GM12878 (cell line): ENCODE measurements at regions not wholly inside any gene's neighbourhood (a gene's known extent, or its start where the extent isn't known, plus 50 kb on each side); places are given as distances from the start of the nearest gene placed in this dataset.

ENCODE experiments used
- CEBPB ChIP-seq, 2 experiments: fragments of 150-350 bp in 1 of 2; IDR thresholded peaks; 2 replicates each; pipeline ENCODE4 v1.6.1; 2012 to 2014; ENCODE audit warnings: low read depth in 2 of 2, low read length in 2 of 2, borderline replicate concordance in 1 of 2, inconsistent platforms in 1 of 2
- CEBPZ ChIP-seq: fragments of 150-350 bp; IDR thresholded peaks from 2 replicates; pipeline ENCODE4 v1.6.1; 2016; ENCODE audit warnings: low read depth, low read length
- CHD4 ChIP-seq: fragments of 200-600 bp; sonication (generic); IDR thresholded peaks from 2 replicates; pipeline ENCODE4 v1.6.1; 2016; ENCODE audit warnings: mild to moderate bottlenecking
- CREM ChIP-seq: IDR thresholded peaks from 2 replicates; pipeline ENCODE4 v1.6.1; 2014; ENCODE audit warnings: antibody characterized with exemption, low read depth
- E2F8 ChIP-seq: fragments of 450-650 bp; IDR thresholded peaks from 2 replicates; pipeline ENCODE4 v1.6.1; 2018; ENCODE audit warnings: mild to moderate bottlenecking, low read depth, moderate library complexity; ENCODE audit not compliant: partially characterized antibody
- EGR1 ChIP-seq, 2 experiments: IDR thresholded peaks; 1 replicate in 1 of 2; 2 replicates in 1 of 2; pipeline ENCODE4 v1.6.1; 2011 to 2012; ENCODE audit warnings: low read depth in 2 of 2, low read length in 2 of 2, borderline replicate concordance in 1 of 2, mild to moderate bottlenecking in 1 of 2, moderate library complexity in 1 of 2
- ELK1 ChIP-seq: IDR thresholded peaks from 2 replicates; pipeline ENCODE4 v1.6.1; 2012; ENCODE audit warnings: low read depth, low read length, improper control_type of control experiment
- IRF4 ChIP-seq: IDR thresholded peaks from 2 replicates; pipeline ENCODE4 v1.6.1; 2011; ENCODE audit warnings: low read depth, low read length
- JUND ChIP-seq: IDR thresholded peaks from 2 replicates; pipeline ENCODE4 v1.6.1; 2012; ENCODE audit warnings: low read depth, mild to moderate bottlenecking, low read length, improper control_type of control experiment, moderate library complexity
- POU2F2 ChIP-seq: IDR thresholded peaks from 3 replicates; pipeline ENCODE4 v1.6.1; 2011; ENCODE audit warnings: low read depth, mild to moderate bottlenecking, low read length, borderline replicate concordance
- RFX5 ChIP-seq: IDR thresholded peaks from 2 replicates; pipeline ENCODE4 v1.6.1; 2011; ENCODE audit warnings: low read depth, low read length, improper control_type of control experiment
- SIX5 ChIP-seq: IDR thresholded peaks from 2 replicates; pipeline ENCODE4 v1.6.1; 2011; ENCODE audit warnings: mild to moderate bottlenecking, low read depth, low read length, moderate library complexity; ENCODE audit not compliant: severe bottlenecking
- SMARCA5 ChIP-seq: fragments of 450-650 bp; IDR thresholded peaks from 2 replicates; pipeline ENCODE4 v1.6.1; 2017; ENCODE audit warnings: mild to moderate bottlenecking
- SREBF2 ChIP-seq: IDR thresholded peaks from 2 replicates; pipeline ENCODE4 v1.6.1; 2012; ENCODE audit warnings: mild to moderate bottlenecking, low read length
- STAT3 ChIP-seq: IDR thresholded peaks from 2 replicates; pipeline ENCODE4 v1.6.1; 2011; ENCODE audit warnings: low read depth, low read length, improper control_type of control experiment
- TAF1 ChIP-seq: IDR thresholded peaks from 2 replicates; pipeline ENCODE4 v1.6.1; 2011; ENCODE audit warnings: mild to moderate bottlenecking, low read depth, low read length, borderline replicate concordance
- TARDBP ChIP-seq: IDR thresholded peaks from 2 replicates; pipeline ENCODE4 v1.6.1; 2016; ENCODE audit warnings: borderline replicate concordance
- TCF3 ChIP-seq: IDR thresholded peaks from 2 replicates; pipeline ENCODE4 v1.6.1; 2012; ENCODE audit warnings: low read depth, mild to moderate bottlenecking, low read length, borderline replicate concordance; ENCODE audit not compliant: insufficient read depth
- USF1 ChIP-seq: IDR thresholded peaks from 2 replicates; pipeline ENCODE4 v1.6.1; 2011; ENCODE audit warnings: borderline replicate concordance, low read depth, mild to moderate bottlenecking, moderate library complexity, mixed read lengths, low read length; ENCODE audit not compliant: insufficient read depth; ENCODE audit errors: extremely low read length
- WRNIP1 ChIP-seq: IDR thresholded peaks from 2 replicates; pipeline ENCODE4 v1.6.1; 2011; ENCODE audit warnings: low read depth, low read length, improper control_type of control experiment, borderline replicate concordance
- YY1 ChIP-seq: IDR thresholded peaks from 2 replicates; pipeline ENCODE4 v1.6.1; 2011; ENCODE audit warnings: low read depth, mild to moderate bottlenecking, low read length
- ZNF207 ChIP-seq: fragments of 450-650 bp; IDR thresholded peaks from 2 replicates; pipeline ENCODE4 v1.6.1; 2014; ENCODE audit warnings: antibody characterized with exemption, mild to moderate bottlenecking, borderline replicate concordance
- ZNF217 ChIP-seq: fragments of 450-650 bp; IDR thresholded peaks from 2 replicates; pipeline ENCODE4 v1.6.1; 2017; ENCODE audit warnings: antibody characterized with exemption, mild to moderate bottlenecking

DNA sequence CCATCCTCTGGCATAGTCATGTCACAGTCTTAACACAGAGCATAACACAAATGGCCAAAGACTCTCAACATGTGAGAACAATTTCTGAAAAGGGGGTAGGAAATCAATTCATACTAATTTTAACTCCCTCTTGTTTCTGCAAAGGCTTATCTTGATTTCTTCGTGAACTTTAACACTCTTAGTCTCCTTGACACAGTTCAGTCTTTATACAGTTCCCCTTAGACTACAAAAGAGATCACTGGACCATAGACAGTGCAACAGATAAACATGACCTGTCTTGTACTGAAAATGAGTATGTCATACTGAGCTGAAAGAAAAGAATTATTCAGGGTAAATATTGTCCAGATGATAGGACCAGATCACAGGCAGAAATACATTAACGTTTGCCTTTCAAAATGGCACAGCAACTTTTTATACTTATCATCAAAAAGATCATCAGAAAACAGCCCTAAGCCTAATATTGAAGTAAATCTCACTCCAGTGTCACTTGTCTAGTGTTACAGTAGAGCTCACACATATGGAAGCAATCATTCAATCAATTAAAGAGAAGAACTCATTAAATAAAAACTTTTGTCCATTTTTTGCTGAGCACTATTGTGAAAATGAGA, 56.4 kb upstream of the VRK2 start (continued):
- TF ChIP-seq E2F8: no peak
- TF ChIP-seq ELK1: no peak
- TF ChIP-seq TARDBP: no peak
- TF ChIP-seq SMARCA5: no peak
- no peak for TF ChIP-seq CHD4
- TF ChIP-seq SREBF2: no peak
- no peak for TF ChIP-seq POU2F2
- TF ChIP-seq STAT3: no peak
- no peak for TF ChIP-seq JUND
- no peak for TF ChIP-seq USF1
- no peak for TF ChIP-seq IRF4
- no peak for TF ChIP-seq YY1
- no peak for TF ChIP-seq CEBPZ
- no peak for TF ChIP-seq CEBPB (IDR thresholded peaks at IDR 0.05; ENCODE audit: borderline replicate concordance in 1 of 2, low read depth in 2 of 2, low read length in 2 of 2)
- TF ChIP-seq CREM: peak; percentile 57; the same call in 1 of the 2 replicates
- TF ChIP-seq RFX5: no peak
- no peak for TF ChIP-seq SIX5
- no peak for TF ChIP-seq TAF1
- TF ChIP-seq ZNF207: no peak
- no peak for TF ChIP-seq TCF3
- TF ChIP-seq EGR1 (IDR thresholded peaks at IDR 0.05; ENCODE audit: borderline replicate concordance in 1 of 2, low read depth in 2 of 2, low read length in 2 of 2): no peak
- TF ChIP-seq ZNF217: no peak
- no peak for TF ChIP-seq WRNIP1
